ENCODE measurements at regions not wholly inside any gene's neighbourhood (a gene's known extent, or its start where the extent isn't known, plus 50 kb on each side); places are given as distances from the start of the nearest gene placed in this dataset.

- POLR2A ChIA-PET = no interaction called here
- TF ChIP-seq CTCF (IDR thresholded peaks at IDR 0.05; ENCODE audit: control extremely low read depth, extremely low read depth, low read depth, missing control alignments) = no peak
- CTCF ChIA-PET = interaction anchor here (1.4 to 1.6 kb wide), 2 partner anchors 11 to 15 kb away, joined by 3 to 4 read pairs; no protein-coding TSS in a partner anchor
- no peak for DNase-seq (ENCODE audit: extremely low spot score)
These were observed 1243.5 kb downstream of the EFNB2 start for GRCh38 chr13:105291987-105292386.

- CTCF ChIA-PET = interaction anchor here (2.4 kb wide), 1 partner anchor 11 kb away, joined by 5 read pairs; no protein-coding TSS in a partner anchor
- POLR2A ChIA-PET = no interaction called here
- no peak for TF ChIP-seq CTCF (IDR thresholded peaks at IDR 0.05; ENCODE audit: control extremely low read depth, extremely low read depth, low read depth, missing control alignments)
- DNase-seq (ENCODE audit: extremely low spot score) = no peak
These were observed 1244.9 kb downstream of the EFNB2 start for GRCh38 chr13:105290596-105290995.

DNA sequence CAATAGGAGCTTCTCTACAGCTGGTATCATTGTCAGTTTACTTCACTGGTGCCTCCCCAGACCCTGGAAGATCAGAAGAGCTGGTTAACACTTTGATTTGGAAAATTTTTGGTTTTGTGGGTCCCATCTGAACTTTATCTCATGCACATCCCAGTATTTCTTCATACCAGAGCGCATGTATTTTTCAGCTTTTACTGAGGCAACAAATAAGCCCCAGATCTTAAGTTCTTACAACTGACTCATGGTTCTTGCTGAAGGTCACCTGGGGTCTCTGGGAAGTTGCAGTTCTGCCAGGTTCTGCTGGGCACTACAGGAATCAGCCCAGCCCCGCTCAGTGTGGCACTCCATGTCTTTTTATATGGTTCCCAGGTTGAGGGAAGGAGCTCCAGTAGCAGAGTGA is 1249.9 kb downstream of the EFNB2 start:
- ChIA-PET CTCF (no interaction called here), POLR2A (no interaction called here)
- TF ChIP-seq CTCF (IDR thresholded peaks at IDR 0.05; ENCODE audit: control extremely low read depth, extremely low read depth, low read depth, missing control alignments) = no peak
- DNase-seq (ENCODE audit: extremely low spot score) = no peak

- DNase-seq (ENCODE audit: extremely low spot score) = no peak
- TF ChIP-seq CTCF (IDR thresholded peaks at IDR 0.05; ENCODE audit: control extremely low read depth, extremely low read depth, low read depth, missing control alignments) = no peak
- CTCF ChIA-PET = no interaction called here
- POLR2A ChIA-PET = no interaction called here
These were observed 1252.8 kb downstream of the EFNB2 start for GRCh38 chr13:105282406-105283285.

- no peak for DNase-seq (ENCODE audit: extremely low spot score)
- ChIA-PET CTCF (interaction anchor here (1.1 to 2.5 kb wide), 3 partner anchors 8 to 13 kb away, joined by 4 to 5 read pairs (median 5); no protein-coding TSS in a partner anchor), POLR2A (no interaction called here)
- no peak for TF ChIP-seq CTCF (IDR thresholded peaks at IDR 0.05; ENCODE audit: control extremely low read depth, extremely low read depth, low read depth, missing control alignments)
These were observed 1256.5 kb downstream of the EFNB2 start for GRCh38 chr13:105278943-105279381.

- CTCF ChIA-PET = interaction anchor here (1.0 kb wide), 1 partner anchor 16 kb away, joined by 3 read pairs; no protein-coding TSS in a partner anchor
- POLR2A ChIA-PET = no interaction called here
- DNase-seq (ENCODE audit: extremely low spot score) = no peak
- no peak for TF ChIP-seq CTCF (IDR thresholded peaks at IDR 0.05; ENCODE audit: control extremely low read depth, extremely low read depth, low read depth, missing control alignments)
These were observed 1258.9 kb downstream of the EFNB2 start for GRCh38 chr13:105276571-105276970.
